EH (cell line): ENCODE measurements at regions not wholly inside any gene's neighbourhood (a gene's known extent, or its start where the extent isn't known, plus 50 kb on each side); places are given as distances from the start of the nearest gene placed in this dataset.

ENCODE experiments used
- DNase-seq: peaks from one replicate; pipeline ENCODE4 v3.0.0-alpha.2; 2015; ENCODE audit warnings: low read depth

- no peak for DNase-seq
These were observed 69.5 kb upstream of the SSX2IP start for GRCh38 chr1:84759756-84760155.

- DNase-seq, result peak; percentile 87
These were observed 68.8 kb upstream of the SSX2IP start for GRCh38 chr1:84758968-84759491.

DNA sequence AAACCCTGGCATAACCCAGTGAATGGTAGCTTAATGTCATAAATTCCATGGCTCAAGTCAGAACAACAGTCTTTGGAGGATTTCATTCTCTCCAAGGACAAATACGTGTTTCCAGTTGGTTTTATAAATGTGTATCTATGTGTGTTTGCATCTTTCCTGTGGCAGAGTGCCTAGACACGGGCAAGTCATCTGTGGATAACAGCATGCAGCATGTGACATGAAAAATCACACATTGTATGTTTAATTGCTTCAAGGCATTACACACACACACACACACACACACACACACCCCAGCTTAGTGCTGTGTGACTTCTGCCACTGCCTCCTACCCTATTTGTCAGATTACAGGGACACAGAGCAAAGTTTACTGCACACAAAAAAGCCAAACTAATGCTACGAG, 68.2 kb upstream of the SSX2IP start:
- no peak for DNase-seq

DNA sequence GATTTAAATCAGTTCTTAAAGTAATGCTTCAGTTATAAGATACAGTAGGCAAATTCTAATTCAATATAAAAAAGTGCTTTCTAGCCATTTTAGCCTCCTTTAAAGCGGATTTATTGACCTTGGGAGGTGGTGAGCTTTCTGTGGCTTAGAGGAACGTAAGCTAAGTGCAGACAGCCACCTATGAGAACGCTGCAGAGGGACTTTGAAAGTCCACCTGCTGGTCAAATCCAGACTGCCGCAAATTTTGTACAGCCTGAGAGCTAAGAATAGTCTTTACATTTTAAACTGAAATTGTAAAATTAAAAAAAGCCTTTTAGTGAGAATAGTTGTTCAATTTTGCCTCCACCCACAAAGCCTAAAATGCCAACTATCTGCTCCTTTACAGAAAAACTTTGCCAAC, 67.0 kb upstream of the SSX2IP start:
- no peak for DNase-seq

GRCh38 chr1:84756455-84757082, 66.3 kb upstream of the SSX2IP start:
- DNase-seq, result peak; percentile 75

- DNase-seq, result no peak
These were observed 65.7 kb upstream of the SSX2IP start for GRCh38 chr1:84756001-84756400.

- no peak for DNase-seq
These were observed 65.0 kb upstream of the SSX2IP start for GRCh38 chr1:84755216-84755615.

GRCh38 chr1:84754386-84754703, 64.1 kb upstream of the SSX2IP start:
- no peak for DNase-seq

- DNase-seq, result peak; percentile 80
These were observed 63.5 kb upstream of the SSX2IP start for GRCh38 chr1:84753516-84754385.

DNA sequence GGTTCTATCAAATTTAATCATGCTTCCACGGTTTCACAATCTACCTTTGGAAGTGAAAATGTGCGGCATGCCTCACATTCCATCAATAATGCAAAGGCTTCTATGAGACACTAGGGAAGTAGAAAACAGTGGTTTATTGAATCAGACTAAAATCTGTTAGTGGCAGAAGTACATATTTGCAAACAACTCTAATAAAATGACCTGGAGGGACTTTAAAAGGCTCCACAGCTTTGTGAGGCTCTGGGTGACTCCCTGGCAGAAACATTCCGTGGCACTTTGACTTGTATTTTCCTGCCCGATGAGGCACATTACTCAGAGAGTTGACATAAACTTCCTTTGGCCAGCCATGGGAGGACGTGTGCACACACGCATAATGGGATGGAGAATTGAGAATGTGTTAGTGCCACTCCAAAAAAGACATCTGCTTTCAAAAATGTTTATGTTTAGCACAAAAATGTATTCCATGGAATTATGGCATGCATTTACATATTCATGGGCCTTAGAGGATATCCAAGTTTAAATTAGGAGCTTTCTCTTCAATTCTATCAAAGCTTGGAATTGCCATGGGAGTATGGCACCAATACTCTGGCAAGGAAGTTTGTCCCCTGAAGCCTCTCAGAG, 60.0 kb upstream of the SSX2IP start:
- DNase-seq, result peak; percentile 28

- no peak for DNase-seq
These were observed 59.2 kb upstream of the SSX2IP start for GRCh38 chr1:84749427-84749826.

GRCh38 chr1:84748364-84748763, 58.1 kb upstream of the SSX2IP start:
- DNase-seq, result no peak

DNA sequence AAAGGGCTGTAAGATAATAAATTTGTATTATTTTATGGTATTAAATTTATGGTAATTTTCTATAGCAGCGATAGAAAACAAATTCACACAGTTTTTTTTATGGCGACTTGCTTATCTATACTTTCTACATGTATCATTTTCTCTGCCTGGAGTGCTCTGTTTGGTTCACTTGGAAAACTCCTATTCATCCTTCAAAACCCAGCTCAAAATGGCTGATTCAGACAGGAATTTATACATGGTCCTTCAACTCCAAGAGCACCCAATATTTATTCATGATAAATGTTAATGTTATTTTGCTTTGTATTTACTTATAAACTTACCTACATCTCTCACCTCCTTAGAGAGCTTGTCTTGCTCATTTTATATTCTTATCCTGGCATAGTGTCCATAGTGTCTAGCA, 55.6 kb upstream of the SSX2IP start:
- no peak for DNase-seq

DNA sequence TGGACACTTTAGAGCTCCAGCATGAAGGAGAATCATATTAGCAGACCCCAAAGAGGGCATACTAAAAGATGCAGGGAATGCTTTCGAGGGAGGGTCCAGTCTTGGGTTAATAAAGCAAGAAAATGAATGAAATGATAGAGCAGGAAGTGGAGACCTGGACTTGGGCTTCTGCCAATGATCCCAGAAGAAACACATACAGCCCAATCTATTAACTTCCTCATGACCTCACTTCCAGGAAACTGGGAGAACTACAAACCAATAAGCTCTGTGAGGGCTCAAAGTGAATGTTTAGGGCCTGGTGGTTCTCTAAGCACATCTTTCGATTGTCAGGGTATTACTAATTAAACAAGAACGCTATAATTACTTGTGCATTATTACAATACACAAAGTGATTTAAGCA, 53.6 kb upstream of the SSX2IP start:
- DNase-seq, result no peak

GRCh38 chr1:84742653-84743052, 52.4 kb upstream of the SSX2IP start:
- DNase-seq, result peak; percentile 42

DNA sequence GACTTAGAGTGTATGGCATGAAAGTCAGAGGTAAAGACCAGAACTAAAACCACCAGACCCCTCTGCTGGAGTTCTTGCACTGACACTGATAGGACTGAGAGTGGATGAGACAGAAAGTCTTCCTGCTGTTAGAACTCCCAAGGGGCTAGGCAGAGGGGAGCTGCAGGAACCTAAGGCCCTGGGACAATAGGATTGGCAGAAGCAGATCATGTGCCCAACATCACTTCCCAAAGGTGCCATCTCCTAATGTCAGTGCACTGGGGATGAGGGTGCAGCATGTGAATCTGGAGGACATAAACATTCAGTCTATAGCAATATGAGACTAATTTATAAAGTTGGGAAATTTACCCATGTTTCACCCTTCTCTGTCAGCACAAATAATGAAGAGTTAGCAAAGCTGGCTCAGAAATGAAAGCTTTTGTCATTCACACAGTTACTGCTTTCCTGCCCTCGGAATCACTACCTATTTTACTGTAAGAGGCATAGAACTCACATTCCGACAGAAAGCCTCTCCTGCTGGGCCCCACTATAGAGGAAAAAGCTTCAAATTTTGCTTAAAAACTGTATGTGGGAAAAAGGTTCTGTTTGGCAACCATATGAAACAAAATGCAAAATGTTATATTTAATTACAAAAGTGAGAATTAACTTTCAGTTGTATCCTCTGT, 49.9 kb upstream of the SSX2IP start:
- no peak for DNase-seq
